Stomach smooth muscle (tissue), 2 donors: ENCODE measurements at regions not wholly inside any gene's neighbourhood (a gene's known extent, or its start where the extent isn't known, plus 50 kb on each side); places are given as distances from the start of the nearest gene placed in this dataset.

Source experiments
- H3K27ac ChIP-seq: one replicate; pipeline ENCODE4 v1.7.0; 2013; ENCODE audit warnings: mild to moderate bottlenecking, low read length, inconsistent platforms
- H3K27me3 ChIP-seq, 2 donors: one replicate each; pipeline ENCODE4 v1.7.0; 2013; ENCODE audit warnings: low read length in 2 of 2; ENCODE audit not compliant: insufficient read depth in 2 of 2, control insufficient read depth in 1 of 2
- H3K36me3 ChIP-seq, 2 donors: one replicate each; pipeline ENCODE4 v1.7.0; 2013; ENCODE audit warnings: low read length in 2 of 2; ENCODE audit not compliant: control insufficient read depth in 2 of 2, insufficient read depth in 2 of 2
- H3K4me1 ChIP-seq: one replicate; pipeline ENCODE4 v1.7.0; 2013; ENCODE audit warnings: low read length; ENCODE audit not compliant: control insufficient read depth, insufficient read depth
- H3K4me3 ChIP-seq, 2 donors: one replicate each; pipeline ENCODE4 v1.7.0; 2013; ENCODE audit warnings: low read length in 2 of 2
- H3K9ac ChIP-seq, 2 donors: one replicate each; pipeline ENCODE4 v1.7.0; 2013; ENCODE audit warnings: low read length in 2 of 2, mild to moderate bottlenecking in 1 of 2
- H3K9me3 ChIP-seq, 2 donors: one replicate each; pipeline ENCODE4 v1.7.0; 2013; ENCODE audit warnings: low read length in 2 of 2; ENCODE audit not compliant: control insufficient read depth in 2 of 2
- donor health status: healthy.
- donor health status: Pancreatic carcinoma.

- Histone ChIP-seq H3K4me3 (no peak overlapping the region), H3K9ac (no peak overlapping the region), H3K27me3 (no peaks in the 10 kb centered on the region), H3K36me3 (no peaks in the 10 kb centered on the region), H3K4me1 (no peaks in the 10 kb centered on the region), H3K27ac (no peak overlapping the region), H3K9me3 (no peaks in the 10 kb centered on the region)
Observed at GRCh38 chr20:10935658-10936402, 262.0 kb upstream of the JAG1 start.

GRCh38 chr20:10936786-10937185 is 263.0 kb upstream of the JAG1 start:
- H3K4me1 ChIP-seq = no peaks in the 10 kb centered on the region
- no peaks in the 10 kb centered on the region for H3K36me3 ChIP-seq
- no peak overlapping the region for H3K9ac ChIP-seq
- no peaks in the 10 kb centered on the region for H3K9me3 ChIP-seq
- no peaks in the 10 kb centered on the region for H3K27me3 ChIP-seq
- no peak overlapping the region for H3K4me3 ChIP-seq
- H3K27ac ChIP-seq = no peak overlapping the region

GRCh38 chr20:10939331-10939941 is 265.6 kb upstream of the JAG1 start:
- H3K27me3 ChIP-seq = no peaks in the 10 kb centered on the region
- no peaks in the 10 kb centered on the region for H3K9me3 ChIP-seq
- no peak overlapping the region for H3K4me3 ChIP-seq
- no peaks in the 10 kb centered on the region for H3K4me1 ChIP-seq
- no peak overlapping the region for H3K27ac ChIP-seq
- H3K9ac ChIP-seq = no peak overlapping the region
- no peaks in the 10 kb centered on the region for H3K36me3 ChIP-seq

GRCh38 chr20:10940941-10941340 is 267.1 kb upstream of the JAG1 start:
- Histone ChIP-seq H3K4me1 (no peaks in the 10 kb centered on the region), H3K27me3 (no peaks in the 10 kb centered on the region), H3K27ac (no peak overlapping the region), H3K4me3 (no peak overlapping the region), H3K9ac (no peak overlapping the region), H3K36me3 (no peaks in the 10 kb centered on the region), H3K9me3 (no peaks in the 10 kb centered on the region)

GRCh38 chr20:10943686-10944265 is 270.0 kb upstream of the JAG1 start:
- Histone ChIP-seq H3K4me3 (no peak overlapping the region), H3K27ac (no peak overlapping the region), H3K36me3 (no peaks in the 10 kb centered on the region)

GRCh38 chr20:10946124-10946880 is 272.5 kb upstream of the JAG1 start:
- H3K9ac ChIP-seq = no peak overlapping the region
- no peaks in the 10 kb centered on the region for H3K4me1 ChIP-seq
- H3K9me3 ChIP-seq = no peaks in the 10 kb centered on the region
- H3K27me3 ChIP-seq = no peaks in the 10 kb centered on the region
- no peaks in the 10 kb centered on the region for H3K36me3 ChIP-seq
- no peak overlapping the region for H3K27ac ChIP-seq
- no peak overlapping the region for H3K4me3 ChIP-seq

More at GRCh38 chr20:10943686-10944265, 270.0 kb upstream of the JAG1 start:
- no peak overlapping the region for H3K9ac ChIP-seq
- no peaks in the 10 kb centered on the region for H3K4me1 ChIP-seq
- H3K27me3 ChIP-seq = no peaks in the 10 kb centered on the region
- H3K9me3 ChIP-seq = no peaks in the 10 kb centered on the region

- no peaks in the 10 kb centered on the region for H3K27me3 ChIP-seq
- no peaks in the 10 kb centered on the region for H3K9me3 ChIP-seq
- no peak overlapping the region for H3K4me3 ChIP-seq
- H3K36me3 ChIP-seq = no peaks in the 10 kb centered on the region
- no peak overlapping the region for H3K27ac ChIP-seq
- no peak overlapping the region for H3K9ac ChIP-seq
- no peaks in the 10 kb centered on the region for H3K4me1 ChIP-seq
Observed at GRCh38 chr20:10947726-10948125, 273.9 kb upstream of the JAG1 start.

- no peaks in the 10 kb centered on the region for H3K4me1 ChIP-seq
- no peak overlapping the region for H3K9ac ChIP-seq
- no peaks in the 10 kb centered on the region for H3K36me3 ChIP-seq
- no peaks in the 10 kb centered on the region for H3K27me3 ChIP-seq
- no peaks in the 10 kb centered on the region for H3K9me3 ChIP-seq
- H3K27ac ChIP-seq = no peak overlapping the region
- H3K4me3 ChIP-seq = no peak overlapping the region
Observed at GRCh38 chr20:10949930-10950783, 276.4 kb upstream of the JAG1 start.

GRCh38 chr20:10951216-10951615 is 277.4 kb upstream of the JAG1 start:
- Histone ChIP-seq H3K27me3 (no peaks in the 10 kb centered on the region), H3K4me3 (no peak overlapping the region), H3K9ac (no peak overlapping the region), H3K4me1 (no peaks in the 10 kb centered on the region), H3K27ac (no peak overlapping the region), H3K9me3 (no peaks in the 10 kb centered on the region), H3K36me3 (no peaks in the 10 kb centered on the region)

GRCh38 chr20:10951904-10952303 is 278.1 kb upstream of the JAG1 start:
- Histone ChIP-seq H3K9me3 (no peaks in the 10 kb centered on the region), H3K4me3 (no peak overlapping the region)

More at GRCh38 chr20:10951904-10952303, 278.1 kb upstream of the JAG1 start:
- Histone ChIP-seq H3K27me3 (no peaks in the 10 kb centered on the region), H3K36me3 (no peaks in the 10 kb centered on the region), H3K27ac (no peak overlapping the region), H3K9ac (no peak overlapping the region), H3K4me1 (no peaks in the 10 kb centered on the region)
